ENCODE measurements at regions not wholly inside any gene's neighbourhood (a gene's known extent, or its start where the extent isn't known, plus 50 kb on each side); places are given as distances from the start of the nearest gene placed in this dataset.

DNA sequence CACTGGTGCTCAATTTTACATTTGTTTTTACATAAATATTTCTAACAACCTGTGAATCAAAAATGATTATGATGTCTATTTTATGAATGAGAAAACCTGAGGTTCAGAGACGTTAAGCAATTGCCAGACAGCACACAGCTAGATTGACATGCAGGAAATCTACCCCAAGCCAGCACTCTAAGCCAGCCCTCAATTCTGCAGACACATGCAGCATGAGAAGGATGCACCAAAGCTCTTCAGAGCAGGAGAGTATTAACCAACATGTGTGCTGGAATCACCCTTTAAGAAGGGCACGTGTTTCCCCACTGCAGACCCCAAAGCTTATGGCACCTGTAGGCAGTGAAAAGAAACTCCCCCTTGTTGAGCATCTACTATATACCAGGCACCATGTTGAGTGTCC, 126.1 kb upstream of the ARHGEF3 start:
- Histone ChIP-seq H3K9me3 (ENCODE audit: control insufficient read depth, insufficient read depth, low read depth, low read length) (no peaks in the 10 kb centered on the region), H3K4me1 (ENCODE audit: control insufficient read depth, insufficient read depth, low read length) (peaks cover 12% of the 10 kb centered on the region; the same call in 1 of the 2 replicates), H3K27me3 (ENCODE audit: control insufficient read depth, insufficient read depth, low read length) (no peaks in the 10 kb centered on the region), H3K36me3 (ENCODE audit: control insufficient read depth, insufficient read depth, low read length) (no peaks in the 10 kb centered on the region), H3K4me3 (ENCODE audit: low read depth in 2 of 2, low read length in 2 of 2) (no peak overlapping the region), H3K27ac (ENCODE audit: low read length) (no peak overlapping the region)
- ATAC-seq, result no peak
- intact Hi-C loops (cut with micrococcal nuclease; ENCODE audit: unreplicated experiment) (no loop called here), in situ Hi-C loops (cut with HindIII; ENCODE audit: low pct_unique_long_range_greater_than_20kb, low sequenced_read_pairs) (no loop called here)
- no TSS peak for BruUV-seq (replicated peaks)
- CTCF ChIA-PET, result interaction anchor here (0.6 kb wide), 1 partner anchor 225 kb away, joined by 3 read pairs; no protein-coding TSS in a partner anchor
- DNase-seq (ENCODE audit: low read depth, low spot score), result no peak
- TF ChIP-seq TCF7L2 (IDR thresholded peaks at IDR 0.05; ENCODE audit: low read depth, low read length), result no peak
- no peak for TF ChIP-seq POLR2AphosphoS5 (IDR thresholded peaks at IDR 0.05; ENCODE audit: low read depth, low read length)
- no peak for TF ChIP-seq SIN3A (IDR thresholded peaks at IDR 0.05; ENCODE audit: borderline replicate concordance, insufficient read depth, low read depth, low read length)
- TF ChIP-seq, protein P1, sequence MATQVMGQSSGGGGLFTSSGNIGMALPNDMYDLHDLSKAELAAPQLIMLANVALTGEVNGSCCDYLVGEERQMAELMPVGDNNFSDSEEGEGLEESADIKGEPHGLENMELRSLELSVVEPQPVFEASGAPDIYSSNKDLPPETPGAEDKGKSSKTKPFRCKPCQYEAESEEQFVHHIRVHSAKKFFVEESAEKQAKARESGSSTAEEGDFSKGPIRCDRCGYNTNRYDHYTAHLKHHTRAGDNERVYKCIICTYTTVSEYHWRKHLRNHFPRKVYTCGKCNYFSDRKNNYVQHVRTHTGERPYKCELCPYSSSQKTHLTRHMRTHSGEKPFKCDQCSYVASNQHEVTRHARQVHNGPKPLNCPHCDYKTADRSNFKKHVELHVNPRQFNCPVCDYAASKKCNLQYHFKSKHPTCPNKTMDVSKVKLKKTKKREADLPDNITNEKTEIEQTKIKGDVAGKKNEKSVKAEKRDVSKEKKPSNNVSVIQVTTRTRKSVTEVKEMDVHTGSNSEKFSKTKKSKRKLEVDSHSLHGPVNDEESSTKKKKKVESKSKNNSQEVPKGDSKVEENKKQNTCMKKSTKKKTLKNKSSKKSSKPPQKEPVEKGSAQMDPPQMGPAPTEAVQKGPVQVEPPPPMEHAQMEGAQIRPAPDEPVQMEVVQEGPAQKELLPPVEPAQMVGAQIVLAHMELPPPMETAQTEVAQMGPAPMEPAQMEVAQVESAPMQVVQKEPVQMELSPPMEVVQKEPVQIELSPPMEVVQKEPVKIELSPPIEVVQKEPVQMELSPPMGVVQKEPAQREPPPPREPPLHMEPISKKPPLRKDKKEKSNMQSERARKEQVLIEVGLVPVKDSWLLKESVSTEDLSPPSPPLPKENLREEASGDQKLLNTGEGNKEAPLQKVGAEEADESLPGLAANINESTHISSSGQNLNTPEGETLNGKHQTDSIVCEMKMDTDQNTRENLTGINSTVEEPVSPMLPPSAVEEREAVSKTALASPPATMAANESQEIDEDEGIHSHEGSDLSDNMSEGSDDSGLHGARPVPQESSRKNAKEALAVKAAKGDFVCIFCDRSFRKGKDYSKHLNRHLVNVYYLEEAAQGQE (IDR thresholded peaks at IDR 0.05; ENCODE audit: insufficient read depth in 1 of 2, low read depth in 2 of 2, low read length in 1 of 2), result no peak
- TF ChIP-seq, protein P2, sequence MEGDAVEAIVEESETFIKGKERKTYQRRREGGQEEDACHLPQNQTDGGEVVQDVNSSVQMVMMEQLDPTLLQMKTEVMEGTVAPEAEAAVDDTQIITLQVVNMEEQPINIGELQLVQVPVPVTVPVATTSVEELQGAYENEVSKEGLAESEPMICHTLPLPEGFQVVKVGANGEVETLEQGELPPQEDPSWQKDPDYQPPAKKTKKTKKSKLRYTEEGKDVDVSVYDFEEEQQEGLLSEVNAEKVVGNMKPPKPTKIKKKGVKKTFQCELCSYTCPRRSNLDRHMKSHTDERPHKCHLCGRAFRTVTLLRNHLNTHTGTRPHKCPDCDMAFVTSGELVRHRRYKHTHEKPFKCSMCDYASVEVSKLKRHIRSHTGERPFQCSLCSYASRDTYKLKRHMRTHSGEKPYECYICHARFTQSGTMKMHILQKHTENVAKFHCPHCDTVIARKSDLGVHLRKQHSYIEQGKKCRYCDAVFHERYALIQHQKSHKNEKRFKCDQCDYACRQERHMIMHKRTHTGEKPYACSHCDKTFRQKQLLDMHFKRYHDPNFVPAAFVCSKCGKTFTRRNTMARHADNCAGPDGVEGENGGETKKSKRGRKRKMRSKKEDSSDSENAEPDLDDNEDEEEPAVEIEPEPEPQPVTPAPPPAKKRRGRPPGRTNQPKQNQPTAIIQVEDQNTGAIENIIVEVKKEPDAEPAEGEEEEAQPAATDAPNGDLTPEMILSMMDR (IDR thresholded peaks at IDR 0.05), result no peak
- POLR2A ChIA-PET, result no interaction called here

DNA sequence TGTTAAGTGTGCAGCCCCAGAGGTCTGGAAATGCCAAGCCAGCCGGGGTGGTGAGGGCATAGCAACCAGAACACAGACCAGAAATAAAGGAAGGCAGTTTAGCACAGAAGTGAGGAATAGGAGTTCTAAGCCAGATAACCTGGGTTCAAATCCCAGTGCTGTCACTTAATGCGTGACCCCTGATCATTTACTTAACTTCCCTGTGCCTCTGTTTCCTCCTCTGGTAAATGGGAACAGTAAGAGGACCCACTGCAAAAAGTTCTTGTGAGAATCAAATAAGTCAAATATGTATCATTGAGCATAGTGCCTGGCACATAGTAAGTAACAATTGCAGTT, 125.2 kb upstream of the ARHGEF3 start:
- intact Hi-C loops (cut with micrococcal nuclease; ENCODE audit: unreplicated experiment), result no loop called here
- DNase-seq (ENCODE audit: low read depth, low spot score) (no peak), ATAC-seq (no peak)
- in situ Hi-C loops (cut with HindIII; ENCODE audit: low pct_unique_long_range_greater_than_20kb, low sequenced_read_pairs), result no loop called here
- Histone ChIP-seq H3K4me3 (ENCODE audit: low read depth in 2 of 2, low read length in 2 of 2) (no peak overlapping the region), H3K9me3 (ENCODE audit: control insufficient read depth, insufficient read depth, low read depth, low read length) (no peaks in the 10 kb centered on the region), H3K36me3 (ENCODE audit: control insufficient read depth, insufficient read depth, low read length) (no peaks in the 10 kb centered on the region), H3K27me3 (ENCODE audit: control insufficient read depth, insufficient read depth, low read length) (no peaks in the 10 kb centered on the region), H3K4me1 (ENCODE audit: control insufficient read depth, insufficient read depth, low read length) (peaks cover 10% of the 10 kb centered on the region; the same call in 1 of the 2 replicates), H3K27ac (ENCODE audit: low read length) (no peak overlapping the region)
- ChIA-PET POLR2A (no interaction called here), CTCF (no interaction called here)
- BruUV-seq (replicated peaks), result no TSS peak
- TF ChIP-seq, protein P2 (IDR thresholded peaks at IDR 0.05), result no peak
- TF ChIP-seq TCF7L2 (IDR thresholded peaks at IDR 0.05; ENCODE audit: low read depth, low read length), result no peak
- no peak for TF ChIP-seq SIN3A (IDR thresholded peaks at IDR 0.05; ENCODE audit: borderline replicate concordance, insufficient read depth, low read depth, low read length)
- TF ChIP-seq, protein P1 (IDR thresholded peaks at IDR 0.05; ENCODE audit: insufficient read depth in 1 of 2, low read depth in 2 of 2, low read length in 1 of 2), result no peak
- TF ChIP-seq POLR2AphosphoS5 (IDR thresholded peaks at IDR 0.05; ENCODE audit: low read depth, low read length), result no peak
